H1 (cell line): ENCODE measurements at regions not wholly inside any gene's neighbourhood (a gene's known extent, or its start where the extent isn't known, plus 50 kb on each side); places are given as distances from the start of the nearest gene placed in this dataset.

Source experiments
- CEBPB ChIP-seq: IDR thresholded peaks from 2 replicates; pipeline ENCODE4 v1.6.1; 2012; ENCODE audit warnings: low read depth, low read length
- EP300 ChIP-seq, 2 experiments: IDR thresholded peaks; 1 replicate in 1 of 2; 2 replicates in 1 of 2; pipeline ENCODE4 v1.6.1; 2011 to 2012; ENCODE audit warnings: low read depth in 2 of 2, low read length in 2 of 2, mild to moderate bottlenecking in 2 of 2, borderline replicate concordance in 1 of 2, inconsistent platforms in 1 of 2, moderate library complexity in 1 of 2
- HDAC6 ChIP-seq: IDR thresholded peaks from one replicate; pipeline ENCODE4 v1.7.1; 2012; ENCODE audit warnings: low read depth, mild to moderate bottlenecking, inconsistent platforms, low read length, moderate library complexity
- KDM4A ChIP-seq: IDR thresholded peaks from one replicate; pipeline ENCODE4 v1.7.1; 2012; ENCODE audit warnings: low read depth, mild to moderate bottlenecking, moderate library complexity, low read length, inconsistent platforms; ENCODE audit not compliant: severe bottlenecking
- NRF1 ChIP-seq: IDR thresholded peaks from 2 replicates; pipeline ENCODE4 v1.6.1; 2011; ENCODE audit warnings: mild to moderate bottlenecking, low read depth, low read length, improper control_type of control experiment
- TF ChIP-seq, protein P1 (sequence below): IDR thresholded peaks from 2 replicates; pipeline ENCODE4 v1.6.1; 2012; ENCODE audit warnings: inconsistent platforms

DNA sequence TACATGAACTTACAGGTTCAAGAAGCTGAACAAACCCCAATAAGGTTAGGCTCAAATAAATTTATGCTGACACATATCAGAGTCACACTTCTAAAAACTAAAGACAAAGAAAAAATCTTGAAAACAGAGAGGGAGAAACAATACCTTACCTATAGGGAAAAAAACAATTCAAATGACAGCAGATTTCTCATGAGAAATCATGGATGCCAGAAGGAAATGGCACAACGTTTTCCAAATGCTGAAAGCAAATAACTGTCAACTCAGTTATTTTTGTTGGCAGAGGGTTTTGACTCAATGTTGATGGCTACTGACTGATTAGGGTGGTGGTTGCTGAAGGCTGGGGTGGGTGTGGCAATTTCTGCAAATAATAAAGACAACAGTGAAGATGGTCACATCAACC is 239.4 kb downstream of the ARHGAP12 start (continued):
- TF ChIP-seq, protein P1, sequence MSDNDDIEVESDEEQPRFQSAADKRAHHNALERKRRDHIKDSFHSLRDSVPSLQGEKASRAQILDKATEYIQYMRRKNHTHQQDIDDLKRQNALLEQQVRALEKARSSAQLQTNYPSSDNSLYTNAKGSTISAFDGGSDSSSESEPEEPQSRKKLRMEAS: no peak
- TF ChIP-seq EP300 (IDR thresholded peaks at IDR 0.05; ENCODE audit: borderline replicate concordance in 1 of 2, low read depth in 2 of 2, low read length in 2 of 2): no peak
- no peak for TF ChIP-seq NRF1
- no peak for TF ChIP-seq KDM4A
- no peak for TF ChIP-seq HDAC6
- no peak for TF ChIP-seq CEBPB
